Fibroblast of pulmonary artery (primary cell): ENCODE measurements at regions not wholly inside any gene's neighbourhood (a gene's known extent, or its start where the extent isn't known, plus 50 kb on each side); places are given as distances from the start of the nearest gene placed in this dataset.

Experiments
- DNase-seq: peaks from one replicate; pipeline ENCODE4 v3.0.0-alpha.2; 2010; ENCODE audit warnings: low read depth
- H3K4me3 ChIP-seq: replicated peaks from 2 replicates; pipeline ENCODE4 v1.5.1; 2011; ENCODE audit warnings: low read depth, mild to moderate bottlenecking, control low read depth, low read length, moderate library complexity
- CTCF ChIP-seq: IDR thresholded peaks from 2 replicates; pipeline ENCODE4 v1.5.1; 2011; ENCODE audit warnings: mild to moderate bottlenecking, control low read depth, low read length, inconsistent platforms; ENCODE audit errors: missing control alignments

GRCh38 chr22:22111983-22112382 is 129.4 kb upstream of the TOP3B start:
- no peak overlapping the region for H3K4me3 ChIP-seq
- DNase-seq: no peak
- no peak for TF ChIP-seq CTCF

GRCh38 chr22:22111267-22111751 is 128.7 kb upstream of the TOP3B start:
- H3K4me3 ChIP-seq: no peak overlapping the region
- TF ChIP-seq CTCF: no peak
- DNase-seq: peak; percentile 66

GRCh38 chr22:22110548-22111266 is 128.1 kb upstream of the TOP3B start:
- peak; percentile 69 for TF ChIP-seq CTCF
- H3K4me3 ChIP-seq: no peak overlapping the region
- peak; percentile 70 for DNase-seq

GRCh38 chr22:22109693-22110466 is 127.3 kb upstream of the TOP3B start:
- TF ChIP-seq CTCF: peak; percentile 15
- no peak for DNase-seq
- H3K4me3 ChIP-seq: no peak overlapping the region

- TF ChIP-seq CTCF: no peak
- H3K4me3 ChIP-seq: no peak overlapping the region
- DNase-seq: no peak
Observed at GRCh38 chr22:22106855-22107254, 124.3 kb upstream of the TOP3B start.

- DNase-seq: no peak
- no peak overlapping the region for H3K4me3 ChIP-seq
- TF ChIP-seq CTCF: no peak
Observed at GRCh38 chr22:22105364-22105763, 122.8 kb upstream of the TOP3B start.
